Type B pancreatic cell (in vitro differentiated cells): ENCODE measurements at regions not wholly inside any gene's neighbourhood (a gene's known extent, or its start where the extent isn't known, plus 50 kb on each side); places are given as distances from the start of the nearest gene placed in this dataset.
"Not testable (repeated sequence)": the region's sequence is repeated elsewhere in the genome, so short reads cannot be mapped to it uniquely, and the experiment has no call there.

Experiments used
- DNase-seq: peaks from one replicate; pipeline ENCODE4 v3.0.0; 2021; ENCODE audit warnings: mixed read lengths; ENCODE audit not compliant: unreplicated experiment; ENCODE audit errors: extremely low spot score
- H3K27ac Mint-ChIP-seq: 2 replicates; pipeline ENCODE4 v1.8.0; 2021; ENCODE audit warnings: mild to moderate bottlenecking, mixed read lengths
- H3K27me3 Mint-ChIP-seq: 2 replicates; pipeline ENCODE4 v1.8.0; 2021; ENCODE audit warnings: mixed read lengths
- H3K36me3 Mint-ChIP-seq: 2 replicates; pipeline ENCODE4 v1.8.0; 2021; ENCODE audit warnings: mixed read lengths
- H3K4me1 Mint-ChIP-seq: one replicate; pipeline ENCODE4 v1.8.0; 2021; ENCODE audit warnings: mixed read lengths; ENCODE audit not compliant: unreplicated experiment
- H3K4me3 Mint-ChIP-seq: 2 replicates; pipeline ENCODE4 v1.8.0; 2021; ENCODE audit warnings: mild to moderate bottlenecking, mixed read lengths
- H3K9me3 Mint-ChIP-seq: 2 replicates; pipeline ENCODE4 v1.8.0; 2021; ENCODE audit warnings: mixed read lengths
- TF ChIP-seq, protein P1 (sequence below): fragments of 200-600 bp; sonication (generic); conservative IDR thresholded peaks from 2 replicates; pipeline ENCODE4 v1.5.0; 2021; ENCODE audit warnings: antibody characterized with exemption, mild to moderate bottlenecking

DNA sequence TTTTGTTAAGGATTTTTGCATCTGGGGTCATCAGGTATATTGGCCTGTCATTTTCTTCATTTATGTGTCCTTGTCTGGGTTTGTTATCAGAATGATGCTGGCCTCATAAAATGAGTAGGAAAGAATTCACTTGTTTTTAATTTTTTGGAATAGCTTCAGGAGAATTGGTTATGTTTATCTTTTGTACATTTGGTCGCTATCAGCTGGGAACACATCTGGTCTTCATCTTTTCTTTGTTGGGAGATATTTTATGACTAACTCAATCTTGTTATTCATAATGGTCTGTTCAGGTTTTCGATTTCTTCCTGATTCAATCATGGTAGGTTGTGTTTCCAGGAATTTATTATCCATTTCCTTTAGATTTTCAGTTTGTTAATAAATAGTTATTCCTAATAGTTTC lies 207.5 kb upstream of the ASCC3 start:
- no peak for DNase-seq
- TF ChIP-seq, protein P1, sequence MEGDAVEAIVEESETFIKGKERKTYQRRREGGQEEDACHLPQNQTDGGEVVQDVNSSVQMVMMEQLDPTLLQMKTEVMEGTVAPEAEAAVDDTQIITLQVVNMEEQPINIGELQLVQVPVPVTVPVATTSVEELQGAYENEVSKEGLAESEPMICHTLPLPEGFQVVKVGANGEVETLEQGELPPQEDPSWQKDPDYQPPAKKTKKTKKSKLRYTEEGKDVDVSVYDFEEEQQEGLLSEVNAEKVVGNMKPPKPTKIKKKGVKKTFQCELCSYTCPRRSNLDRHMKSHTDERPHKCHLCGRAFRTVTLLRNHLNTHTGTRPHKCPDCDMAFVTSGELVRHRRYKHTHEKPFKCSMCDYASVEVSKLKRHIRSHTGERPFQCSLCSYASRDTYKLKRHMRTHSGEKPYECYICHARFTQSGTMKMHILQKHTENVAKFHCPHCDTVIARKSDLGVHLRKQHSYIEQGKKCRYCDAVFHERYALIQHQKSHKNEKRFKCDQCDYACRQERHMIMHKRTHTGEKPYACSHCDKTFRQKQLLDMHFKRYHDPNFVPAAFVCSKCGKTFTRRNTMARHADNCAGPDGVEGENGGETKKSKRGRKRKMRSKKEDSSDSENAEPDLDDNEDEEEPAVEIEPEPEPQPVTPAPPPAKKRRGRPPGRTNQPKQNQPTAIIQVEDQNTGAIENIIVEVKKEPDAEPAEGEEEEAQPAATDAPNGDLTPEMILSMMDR = no peak
- no peak overlapping the region for H3K4me3 Mint-ChIP-seq
- H3K4me1 Mint-ChIP-seq = peaks cover 8% of the 10 kb centered on the region
- H3K27ac Mint-ChIP-seq = no peak overlapping the region
- no peaks in the 10 kb centered on the region for H3K27me3 Mint-ChIP-seq
- no peaks in the 10 kb centered on the region for H3K36me3 Mint-ChIP-seq
- H3K9me3 Mint-ChIP-seq = no peaks in the 10 kb centered on the region

- peaks cover 8% of the 10 kb centered on the region for H3K4me1 Mint-ChIP-seq
- H3K27ac Mint-ChIP-seq = no peak overlapping the region
- H3K9me3 Mint-ChIP-seq = no peaks in the 10 kb centered on the region
- TF ChIP-seq, protein P1 = no peak
- no peaks in the 10 kb centered on the region for H3K36me3 Mint-ChIP-seq
- H3K4me3 Mint-ChIP-seq = no peak overlapping the region
- H3K27me3 Mint-ChIP-seq = no peaks in the 10 kb centered on the region
- no peak for DNase-seq
Observed at GRCh38 chr6:101089640-101090039, 208.5 kb upstream of the ASCC3 start.

DNA sequence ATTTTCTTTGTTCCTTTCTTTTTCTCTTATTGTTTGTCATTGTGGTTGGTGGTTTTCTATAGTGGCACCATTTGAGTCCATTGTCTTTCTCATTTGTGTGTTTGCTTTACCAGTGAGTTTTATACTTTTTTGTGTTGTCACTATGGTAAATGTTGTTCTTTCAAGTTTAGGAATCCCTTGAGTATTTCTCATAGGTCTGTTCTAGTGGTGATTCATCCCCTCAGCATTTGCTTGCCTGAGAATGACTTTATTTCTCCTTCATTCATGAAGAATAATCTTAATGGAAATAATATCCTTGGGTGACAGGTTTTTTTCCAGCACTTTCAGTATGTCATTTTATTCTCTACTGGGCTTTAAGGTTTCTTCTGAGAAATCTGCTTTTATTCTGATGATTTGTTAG lies 209.2 kb upstream of the ASCC3 start:
- Mint-ChIP-seq H3K27me3 (no peaks in the 10 kb centered on the region), H3K4me3 (no peak overlapping the region), H3K27ac (no peak overlapping the region), H3K36me3 (no peaks in the 10 kb centered on the region), H3K9me3 (no peaks in the 10 kb centered on the region), H3K4me1 (peaks cover 5% of the 10 kb centered on the region)
- TF ChIP-seq, protein P1 = no peak
- DNase-seq = no peak

- DNase-seq, H3K27me3 Mint-ChIP-seq, H3K4me3 Mint-ChIP-seq, H3K27ac Mint-ChIP-seq, H3K9me3 Mint-ChIP-seq, H3K4me1 Mint-ChIP-seq, H3K36me3 Mint-ChIP-seq: not testable (repeated sequence)
Observed at GRCh38 chr6:101098605-101099004, 217.5 kb upstream of the ASCC3 start.

- H3K27ac Mint-ChIP-seq = no peak overlapping the region
- H3K9me3 Mint-ChIP-seq = no peaks in the 10 kb centered on the region
- DNase-seq = no peak
- no peaks in the 10 kb centered on the region for H3K27me3 Mint-ChIP-seq
- H3K4me3 Mint-ChIP-seq = no peak overlapping the region
- TF ChIP-seq, protein P1 = no peak
- H3K4me1 Mint-ChIP-seq = no peaks in the 10 kb centered on the region
- H3K36me3 Mint-ChIP-seq = no peaks in the 10 kb centered on the region
Observed at GRCh38 chr6:101102702-101103101, 221.6 kb upstream of the ASCC3 start.

DNA sequence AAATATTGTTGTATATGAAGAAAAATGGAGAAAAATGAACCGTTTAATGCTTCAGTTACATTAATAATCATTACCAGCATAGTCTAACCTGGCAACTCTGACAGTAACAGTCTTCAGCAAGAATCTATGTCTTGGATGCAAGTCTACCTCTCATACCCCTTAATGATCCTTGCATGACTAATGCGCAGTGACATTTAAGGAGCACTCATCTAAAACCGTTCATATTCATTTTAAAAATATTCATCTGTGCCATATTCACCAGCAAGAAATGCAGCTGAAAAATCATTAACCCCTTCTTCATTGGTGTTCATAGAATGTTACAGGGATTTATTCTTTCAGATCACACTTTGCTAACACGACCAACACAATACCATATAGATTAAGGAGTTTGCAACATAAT lies 227.2 kb upstream of the ASCC3 start:
- Mint-ChIP-seq H3K4me1 (no peaks in the 10 kb centered on the region), H3K9me3 (no peaks in the 10 kb centered on the region), H3K27me3 (no peaks in the 10 kb centered on the region), H3K27ac (no peak overlapping the region), H3K4me3 (no peak overlapping the region), H3K36me3 (no peaks in the 10 kb centered on the region)
- TF ChIP-seq, protein P1 = no peak
- no peak for DNase-seq
